HCEC 1CT (cell line): ENCODE measurements at regions not wholly inside any gene's neighbourhood (a gene's known extent, or its start where the extent isn't known, plus 50 kb on each side); places are given as distances from the start of the nearest gene placed in this dataset.

Source experiments
- DNase-seq: peaks from one replicate; pipeline ENCODE4 v3.0.0-alpha.2; 2017

DNA sequence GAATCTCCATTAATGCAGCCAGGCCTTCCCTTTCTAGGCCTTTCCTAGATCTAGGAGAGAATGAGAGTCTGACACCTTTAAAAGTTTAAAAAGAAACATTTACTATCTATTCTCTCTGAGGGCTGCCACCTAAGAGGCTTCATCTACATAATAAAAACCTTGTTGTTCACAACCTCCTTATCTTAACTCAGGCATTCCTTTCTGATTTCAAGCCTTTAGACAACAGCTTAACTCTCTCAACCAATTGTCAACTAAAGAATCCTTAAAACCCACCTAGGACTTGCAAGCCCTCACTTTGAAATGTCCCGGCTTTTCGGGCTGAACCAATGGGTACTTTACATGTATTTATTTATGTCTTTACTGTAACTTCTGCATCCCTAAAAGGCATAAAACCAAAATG, 64.3 kb upstream of the RET start:
- no peak for DNase-seq

DNA sequence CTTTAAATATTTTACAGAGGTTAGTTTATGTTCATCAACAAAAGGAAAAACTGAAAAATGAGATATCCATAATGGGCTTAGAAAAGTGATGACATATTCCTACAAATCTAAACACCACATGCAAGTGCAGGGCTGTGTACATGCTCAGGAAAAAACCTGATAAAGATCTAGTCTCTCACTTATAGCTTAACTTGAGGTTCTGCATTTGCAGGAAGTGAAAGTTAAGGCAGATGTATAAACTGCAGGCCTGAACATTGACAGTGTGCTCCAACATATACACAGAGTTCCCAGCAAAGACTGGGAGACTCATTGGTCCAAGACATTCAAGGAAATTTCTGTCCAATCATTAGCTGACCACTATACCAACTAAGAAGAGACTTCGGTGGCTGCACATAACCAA, 63.8 kb upstream of the RET start:
- no peak for DNase-seq

DNA sequence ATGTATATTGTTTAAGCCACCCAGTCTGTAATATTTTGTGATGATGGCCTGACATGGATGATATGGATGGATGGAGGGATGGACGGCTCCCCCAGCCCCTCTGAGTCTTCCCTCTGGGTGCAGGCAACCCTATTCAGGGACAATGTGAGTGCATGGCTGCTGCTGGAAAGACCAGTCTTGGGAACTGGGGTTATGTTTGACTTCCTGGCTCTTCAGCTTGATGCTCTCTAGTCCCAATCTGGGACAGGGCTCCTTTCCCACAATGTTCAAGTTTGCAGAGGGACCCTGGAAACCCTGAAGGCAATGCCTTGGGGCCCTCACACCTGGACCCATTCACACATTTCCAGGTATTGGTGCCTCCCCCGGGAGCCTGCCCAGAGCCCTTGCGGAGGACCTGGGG, 52.3 kb upstream of the RET start:
- DNase-seq, result no peak

DNA sequence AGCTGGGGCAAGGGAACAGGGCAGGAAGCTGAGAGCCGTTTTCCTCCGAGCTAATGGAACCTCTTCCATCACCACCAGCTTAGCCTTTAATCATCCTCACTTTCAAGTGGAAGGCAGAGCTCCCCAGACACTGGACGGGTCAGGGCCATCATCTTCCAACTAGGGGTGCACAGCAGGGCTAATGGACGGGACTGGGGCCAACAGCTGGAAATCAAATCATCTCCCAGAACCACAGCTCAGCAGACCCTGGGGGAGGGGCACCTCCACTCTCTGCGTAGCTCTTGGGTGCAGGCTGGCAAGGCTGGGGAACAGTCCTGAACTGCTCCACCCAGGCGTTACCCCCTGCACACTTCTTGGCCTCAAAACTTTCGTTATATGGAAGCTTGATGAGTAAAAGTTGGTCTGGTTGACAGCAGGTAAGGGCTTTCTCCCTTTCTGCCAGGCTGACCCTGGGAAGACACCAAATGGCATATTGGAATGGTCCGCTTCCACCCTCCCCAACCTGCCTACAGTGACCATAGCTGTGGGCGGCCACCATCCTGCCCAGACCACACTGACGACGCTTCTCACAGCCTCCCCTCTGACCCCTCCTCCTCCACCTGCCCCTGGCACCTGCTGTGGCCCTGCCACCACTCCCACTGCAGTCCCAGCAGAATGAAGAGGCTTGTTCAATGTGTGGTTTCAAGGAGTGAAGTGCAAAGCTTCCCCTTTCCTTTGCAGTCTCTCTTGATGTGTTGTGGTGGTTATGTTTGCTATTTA, 51.7 kb upstream of the RET start:
- DNase-seq, result no peak

DNA sequence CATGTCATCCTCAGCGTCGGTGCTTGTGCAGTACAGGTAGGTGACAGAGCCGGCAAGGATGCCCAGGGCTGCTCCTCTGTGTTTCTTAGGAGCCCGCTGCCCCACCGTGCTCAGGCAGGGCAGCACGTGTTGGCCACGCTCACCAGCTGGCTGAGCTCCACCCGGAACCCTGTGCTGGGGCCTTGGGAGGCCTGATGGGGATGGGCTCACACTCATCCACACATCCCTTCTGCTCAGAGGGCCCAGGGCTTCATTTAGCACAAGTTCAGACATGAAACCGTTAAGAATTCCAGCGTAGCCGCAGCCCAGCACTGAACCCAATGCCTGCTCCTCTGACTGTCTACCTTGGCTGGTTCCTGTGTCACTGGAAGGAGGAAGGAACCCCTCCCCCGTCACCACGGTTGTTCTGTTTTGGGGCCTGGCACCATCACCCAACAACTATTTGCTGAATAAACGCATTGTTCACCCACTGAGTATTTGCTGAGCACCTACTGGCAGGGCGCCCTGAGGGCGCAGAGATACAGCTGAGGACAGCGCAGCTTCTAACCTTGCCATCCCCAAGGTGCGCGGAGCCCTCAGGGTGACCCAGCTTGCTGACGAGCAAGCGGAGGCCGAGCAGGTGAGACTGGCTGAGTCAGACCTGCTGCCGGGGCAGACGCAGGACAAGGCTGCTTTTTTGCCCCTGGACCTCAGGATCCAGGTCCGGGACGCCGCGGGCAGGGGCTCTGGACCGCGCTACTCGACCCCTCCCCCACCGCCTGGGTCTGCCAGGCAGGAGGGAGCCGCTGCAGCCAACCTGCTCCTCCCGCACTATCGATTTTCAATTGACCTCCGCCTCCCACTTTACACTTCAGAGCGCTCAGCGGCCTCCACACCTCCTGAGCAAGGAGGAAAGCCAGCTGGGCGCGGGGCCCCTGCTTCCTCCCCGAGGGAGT, 50.6 kb upstream of the RET start:
- DNase-seq, result no peak
